ENCODE measurements at regions not wholly inside any gene's neighbourhood (a gene's known extent, or its start where the extent isn't known, plus 50 kb on each side); places are given as distances from the start of the nearest gene placed in this dataset.

GRCh38 chr4:11746734-11747133 is 318.0 kb upstream of the HS3ST1 start:
- intact Hi-C loops (cut with DNase I; ENCODE audit: low total_unique reads): no loop called here
- DNase-seq: no peak
- Histone ChIP-seq H3K36me3 (no peaks in the 10 kb centered on the region), H3K27me3 (replicated peaks in 1 of 7) (no peaks in the 10 kb centered on the region), H3K4me1 (peaks cover 0 to 3% (median 0%) of the 10 kb centered on the region in 6 donors), H3K27ac (no peak overlapping the region), H3K4me3 (no peak overlapping the region), H3K9me3 (peaks cover 0 to 8% (median 1%) of the 10 kb centered on the region in 8 donors)
- TF ChIP-seq CTCF (IDR thresholded peaks at IDR 0.05 in 8 of 11, conservative IDR thresholded peaks at IDR 0.05 in 3 of 11) (no peak), POLR2A (IDR thresholded peaks at IDR 0.05) (no peak), POLR2AphosphoS5 (IDR thresholded peaks at IDR 0.05) (peak in 1 of 3 donors; percentile 30)
- WGBS, 5 donors: 30 to 42% (median 37%) methylated on average over 4 of the region's 4 CpGs

DNA sequence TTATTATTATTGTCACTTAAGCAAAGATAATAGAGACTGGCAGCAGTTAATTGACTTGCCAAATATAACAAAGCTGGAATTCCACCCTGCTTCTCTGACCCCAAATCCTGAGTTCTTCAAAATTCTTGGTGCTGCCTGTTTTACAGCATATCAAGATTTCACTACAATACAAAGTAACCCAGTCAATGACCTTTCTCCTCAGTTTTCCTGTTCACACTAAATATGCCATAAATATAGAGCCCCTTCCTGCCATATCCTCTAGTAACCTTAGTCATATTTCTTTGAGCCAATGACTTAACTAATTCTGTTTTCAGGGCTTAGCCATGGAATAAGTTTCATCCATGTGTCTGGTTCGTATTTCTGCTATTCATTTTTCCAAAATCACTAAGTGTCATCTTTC is 315.3 kb upstream of the HS3ST1 start:
- TF ChIP-seq POLR2AphosphoS5 (IDR thresholded peaks at IDR 0.05): no peak
- no peak for TF ChIP-seq CTCF (IDR thresholded peaks at IDR 0.05 in 8 of 11, conservative IDR thresholded peaks at IDR 0.05 in 3 of 11)
- no peak for TF ChIP-seq POLR2A (IDR thresholded peaks at IDR 0.05)
- Histone ChIP-seq H3K36me3 (no peaks in the 10 kb centered on the region), H3K4me3 (no peak overlapping the region), H3K4me1 (peaks cover 0 to 3% (median 0%) of the 10 kb centered on the region in 6 donors), H3K27ac (peak overlapping the region in 3 of 8 donors; percentile 15 to 34 (median 24)), H3K27me3 (replicated peaks in 1 of 7) (no peaks in the 10 kb centered on the region), H3K9me3 (no peaks in the 10 kb centered on the region)
- WGBS, 5 donors: 59 to 68% (median 64%) methylated on average over 1 of the region's 1 CpG
- intact Hi-C loops (cut with DNase I; ENCODE audit: low total_unique reads): no loop called here
- DNase-seq: no peak

DNA sequence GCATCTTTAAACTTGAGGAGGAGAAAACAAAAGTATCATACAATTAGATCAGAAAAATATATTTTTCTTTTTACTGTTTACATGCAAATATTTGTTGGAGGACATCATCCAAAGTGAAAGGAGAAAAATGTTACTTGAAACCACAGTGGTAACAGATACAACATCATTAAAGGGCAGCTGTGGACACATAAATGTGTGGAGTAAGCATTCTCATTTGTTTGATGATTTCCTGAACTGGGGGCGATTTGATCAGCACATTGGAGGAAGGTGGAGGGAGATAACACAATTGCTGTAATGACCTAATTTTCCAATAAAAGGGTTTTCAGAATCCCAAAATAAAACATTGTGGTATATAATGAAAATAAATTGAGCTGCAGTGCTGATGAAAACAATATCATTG is 314.5 kb upstream of the HS3ST1 start:
- Histone ChIP-seq H3K4me3 (no peak overlapping the region), H3K27ac (peak overlapping the region in 2 of 8 donors; percentile 24 to 34), H3K36me3 (no peaks in the 10 kb centered on the region), H3K27me3 (replicated peaks in 1 of 7) (no peaks in the 10 kb centered on the region), H3K4me1 (no peaks in the 10 kb centered on the region), H3K9me3 (no peaks in the 10 kb centered on the region)
- no peak for TF ChIP-seq CTCF (IDR thresholded peaks at IDR 0.05 in 8 of 11, conservative IDR thresholded peaks at IDR 0.05 in 3 of 11)
- WGBS, 5 donors: 74 to 86% (median 74%) methylated on average over 1 of the region's 1 CpG
- no peak for DNase-seq
- intact Hi-C loops (cut with DNase I; ENCODE audit: low total_unique reads): no loop called here

DNA sequence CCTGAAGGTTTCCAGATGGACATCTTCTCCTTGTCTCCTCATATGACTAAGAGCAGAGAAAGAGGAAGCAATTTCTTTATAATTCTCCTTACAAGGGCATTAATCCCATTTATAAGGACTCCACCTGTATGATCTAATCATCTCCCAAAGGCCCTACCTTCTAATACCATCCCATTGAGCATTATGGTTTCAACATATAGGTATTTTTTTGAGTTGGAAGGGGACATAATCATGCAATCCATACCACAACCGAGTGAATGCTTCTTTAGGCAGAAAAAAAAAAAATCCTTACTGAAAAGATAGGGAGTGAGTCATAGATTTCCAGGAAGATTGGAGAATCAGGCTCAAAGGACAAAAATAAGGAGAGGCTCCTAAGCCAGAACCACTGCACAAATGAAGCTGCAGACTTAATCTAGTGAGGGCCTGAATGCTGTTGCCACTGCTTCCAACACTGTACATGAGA is 312.5 kb upstream of the HS3ST1 start:
- TF ChIP-seq CTCF (IDR thresholded peaks at IDR 0.05 in 8 of 11, conservative IDR thresholded peaks at IDR 0.05 in 3 of 11) (no peak), POLR2A (IDR thresholded peaks at IDR 0.05) (no peak)
- no peaks in the 10 kb centered on the region for H3K36me3 ChIP-seq
- no peak overlapping the region for H3K27ac ChIP-seq
- H3K9me3 ChIP-seq: no peaks in the 10 kb centered on the region
- H3K27me3 ChIP-seq (replicated peaks in 1 of 7): no peaks in the 10 kb centered on the region
- WGBS, 5 donors: 58 to 76% (median 73%) methylated on average over 1 of the region's 1 CpG
- no peak overlapping the region for H3K4me3 ChIP-seq
- DNase-seq: no peak
- no peaks in the 10 kb centered on the region for H3K4me1 ChIP-seq
- intact Hi-C loops (cut with DNase I; ENCODE audit: low total_unique reads): no loop called here
